ENCODE measurements at regions not wholly inside any gene's neighbourhood (a gene's known extent, or its start where the extent isn't known, plus 50 kb on each side); places are given as distances from the start of the nearest gene placed in this dataset.
"Not testable (repeated sequence)": the region's sequence is repeated elsewhere in the genome, so short reads cannot be mapped to it uniquely, and the experiment has no call there.

DNA sequence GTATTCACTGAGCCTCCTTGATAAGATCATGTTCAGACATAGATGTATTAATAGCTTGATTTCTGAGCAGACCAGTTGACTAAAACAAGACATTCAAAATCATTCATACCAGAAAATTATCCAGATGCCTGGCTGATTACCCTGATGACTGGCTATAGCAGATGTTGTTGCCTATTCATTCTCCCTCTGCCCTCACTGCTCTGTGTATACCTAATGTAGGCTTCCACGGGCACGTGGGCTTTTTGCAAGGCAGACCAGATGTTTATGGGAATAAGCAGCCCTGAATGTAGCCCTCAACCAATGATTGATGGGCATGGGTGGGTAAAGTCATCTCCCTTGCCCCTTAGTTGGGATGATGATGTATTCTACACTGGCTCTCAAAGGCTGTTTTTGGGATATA is 289.1 kb downstream of the MBD2 start:
- no peak for DNase-seq

DNA sequence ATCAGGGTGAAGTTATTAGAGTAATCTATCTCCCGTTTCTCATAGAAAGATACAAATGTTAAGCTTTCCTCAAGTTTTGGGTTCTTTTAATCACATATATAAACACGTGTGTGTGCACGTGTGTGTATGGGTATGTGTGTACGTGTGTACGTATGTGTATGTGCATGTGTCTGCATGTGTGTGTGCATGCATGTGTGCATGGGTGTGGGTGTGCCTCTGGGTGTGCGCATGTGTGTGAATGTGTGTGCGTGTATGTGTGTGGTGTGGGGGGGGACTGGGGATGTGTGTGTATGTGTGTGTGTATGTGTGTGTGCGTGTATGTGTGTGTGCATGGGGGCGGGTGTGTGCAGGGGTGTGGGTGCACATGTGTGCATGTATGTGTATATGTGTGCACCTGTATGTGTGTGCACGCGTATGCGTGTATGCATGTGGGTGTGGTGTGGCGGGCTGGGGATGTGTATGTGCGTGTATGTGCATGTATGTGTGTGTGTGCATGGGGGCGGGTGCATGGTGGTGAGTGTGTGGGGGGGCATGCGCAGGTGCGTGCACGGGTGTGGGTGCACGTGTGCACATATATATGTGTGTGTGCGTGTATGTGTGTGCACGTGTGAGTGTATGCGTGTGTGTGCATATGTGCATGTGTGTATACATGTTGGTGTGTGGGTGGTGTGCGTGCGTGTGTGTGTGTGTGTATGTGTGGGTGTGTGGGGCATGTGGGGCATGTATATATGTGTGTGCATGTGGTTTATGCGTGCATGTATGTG is 304.0 kb downstream of the MBD2 start:
- no peak for DNase-seq

DNA sequence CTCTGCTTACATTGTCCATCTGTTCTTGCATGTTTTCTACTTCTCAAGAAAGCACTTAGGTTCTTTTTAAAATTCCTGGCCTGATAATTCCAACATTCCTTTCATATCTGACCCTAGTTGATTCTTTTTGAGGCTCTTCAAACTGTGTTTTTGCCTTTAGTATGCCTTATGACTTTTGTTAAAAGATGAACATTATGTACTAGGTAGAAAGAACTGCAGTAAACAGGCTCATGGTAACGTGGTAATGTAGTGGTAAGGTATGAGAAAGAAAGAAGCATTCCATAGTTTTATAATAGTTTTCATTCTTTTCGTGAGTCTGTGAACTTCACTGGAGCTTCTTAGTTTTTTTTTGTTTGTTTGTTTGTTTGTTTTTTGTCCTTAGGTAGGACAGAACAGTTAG is 306.4 kb downstream of the MBD2 start:
- DNase-seq, result no peak

DNA sequence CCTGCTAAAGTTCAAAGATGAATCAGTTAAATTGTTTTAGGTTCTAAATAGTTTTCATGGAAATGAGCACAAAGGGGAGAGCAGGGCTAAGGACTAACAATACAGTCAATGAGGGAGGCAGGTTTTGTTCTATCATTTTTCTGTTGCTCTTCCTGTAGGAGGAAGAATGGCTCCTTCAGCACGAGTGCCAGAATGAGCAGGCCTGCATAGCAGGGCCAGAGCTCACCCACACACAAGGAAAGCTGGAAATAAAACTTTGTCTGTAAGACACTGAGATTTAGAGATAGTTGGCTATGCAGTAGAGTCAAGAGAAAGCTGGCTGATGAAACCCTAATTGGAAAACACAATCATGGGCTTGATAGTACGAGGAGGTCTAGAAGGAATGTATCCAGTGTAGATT is 313.3 kb downstream of the MBD2 start:
- DNase-seq, result no peak

DNA sequence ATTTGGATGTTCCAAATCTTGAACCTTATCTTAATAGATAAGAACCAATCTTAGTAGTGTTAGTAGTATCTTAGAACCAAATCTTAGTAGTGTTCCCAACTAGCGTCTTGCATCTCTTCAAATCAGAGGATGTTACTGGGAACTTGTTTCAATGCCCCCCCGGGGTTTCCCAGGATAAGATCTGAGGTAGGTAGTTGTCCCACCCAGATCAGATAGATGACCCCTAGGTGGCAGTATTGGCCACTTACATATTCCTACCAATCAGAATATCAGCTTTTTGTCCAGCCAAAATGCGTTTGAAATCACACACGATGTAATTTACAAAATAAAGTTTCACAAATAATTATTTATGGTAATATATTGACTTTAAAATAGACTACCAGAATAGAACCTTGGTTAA is 314.8 kb downstream of the MBD2 start:
- DNase-seq, result no peak

DNA sequence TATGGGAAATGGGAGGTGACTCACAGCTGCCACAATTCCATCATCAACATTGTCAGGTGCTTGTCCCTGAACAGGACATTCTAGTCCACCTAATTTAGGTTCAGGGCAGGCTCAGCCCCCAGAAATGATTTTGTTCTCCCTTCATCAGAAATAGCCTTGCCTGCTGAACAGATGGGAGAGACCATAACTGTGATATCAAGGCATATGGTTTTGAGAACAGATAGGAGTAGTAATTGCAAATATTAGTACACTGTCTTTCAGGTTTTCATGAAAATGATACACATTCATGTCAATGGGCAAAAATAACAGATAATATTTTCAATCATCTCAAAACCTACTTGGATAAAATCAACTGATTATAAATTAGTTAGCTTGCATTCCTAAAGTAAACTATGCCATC is 316.5 kb downstream of the MBD2 start:
- DNase-seq, result no peak

DNA sequence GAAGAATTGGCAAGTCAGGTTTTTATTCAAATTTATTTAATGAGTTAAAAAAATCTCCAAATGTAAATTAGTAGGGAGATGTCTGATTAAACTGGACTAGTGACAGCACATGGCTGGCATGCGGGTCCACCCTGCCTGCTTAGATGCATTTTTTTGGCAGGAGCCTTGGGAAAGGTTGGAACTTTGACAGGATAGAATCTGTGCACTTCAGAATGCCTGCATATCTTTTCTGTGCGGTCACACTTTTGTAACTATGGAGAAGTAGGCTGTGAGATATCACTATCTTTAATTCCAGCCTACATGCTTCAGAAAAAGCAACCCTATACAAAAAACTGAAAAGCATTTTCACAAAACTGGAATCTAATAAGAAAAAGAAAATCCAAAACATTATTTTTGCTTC is 317.8 kb downstream of the MBD2 start:
- no peak for DNase-seq

DNA sequence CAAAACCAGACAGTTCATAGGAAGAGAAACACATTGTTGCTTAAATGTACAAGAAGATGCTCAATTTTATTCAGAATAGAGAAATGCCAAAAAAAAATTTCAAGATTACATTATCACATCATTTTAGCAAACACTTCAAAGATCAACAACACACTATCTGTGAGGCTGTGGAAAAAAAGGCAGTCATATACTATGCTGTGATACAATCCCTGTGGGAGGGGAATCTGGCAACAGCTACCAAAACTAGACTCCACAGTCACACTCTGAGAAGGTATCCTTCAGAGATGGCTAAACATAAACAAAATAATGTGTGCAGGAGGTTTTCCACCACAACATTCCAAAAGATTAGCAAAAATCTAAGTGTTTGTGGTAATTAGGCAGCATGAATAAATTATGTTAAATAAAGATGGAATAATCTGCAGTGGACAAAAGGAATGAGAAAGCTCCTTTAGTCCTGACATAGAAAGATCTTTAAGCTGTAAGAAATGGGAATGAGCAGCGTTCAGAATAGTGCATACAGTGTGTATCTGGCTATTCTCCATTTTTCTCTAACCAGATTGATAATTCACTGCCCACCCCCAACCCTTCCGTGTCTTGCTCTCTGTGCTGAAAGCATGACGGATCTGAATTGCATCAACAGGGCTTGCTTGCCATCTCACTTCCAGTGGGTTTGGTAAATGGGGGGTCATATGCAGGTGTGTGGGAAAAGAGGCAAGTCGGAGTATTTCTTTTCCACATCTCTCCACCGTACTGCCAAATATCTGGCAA is 329.6 kb downstream of the MBD2 start:
- no peak for DNase-seq

DNA sequence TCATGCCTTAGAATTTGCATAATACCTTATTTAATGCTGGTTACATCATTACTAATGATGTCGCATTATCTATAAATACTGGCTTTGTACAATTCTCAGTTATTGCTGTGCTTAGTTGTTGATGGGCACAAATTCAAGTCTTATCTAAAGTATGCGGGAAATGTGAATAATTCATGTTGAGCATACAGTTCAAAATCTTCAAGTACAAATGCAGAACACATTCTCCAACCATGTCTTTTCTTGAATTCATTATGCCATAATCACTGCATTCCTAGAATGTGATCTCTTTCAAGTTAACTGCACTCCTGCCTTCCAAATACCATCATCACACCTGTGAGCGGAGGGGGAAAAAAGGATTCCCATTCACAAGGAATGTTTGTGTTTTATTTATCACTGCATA is 337.0 kb downstream of the MBD2 start:
- no peak for DNase-seq

DNA sequence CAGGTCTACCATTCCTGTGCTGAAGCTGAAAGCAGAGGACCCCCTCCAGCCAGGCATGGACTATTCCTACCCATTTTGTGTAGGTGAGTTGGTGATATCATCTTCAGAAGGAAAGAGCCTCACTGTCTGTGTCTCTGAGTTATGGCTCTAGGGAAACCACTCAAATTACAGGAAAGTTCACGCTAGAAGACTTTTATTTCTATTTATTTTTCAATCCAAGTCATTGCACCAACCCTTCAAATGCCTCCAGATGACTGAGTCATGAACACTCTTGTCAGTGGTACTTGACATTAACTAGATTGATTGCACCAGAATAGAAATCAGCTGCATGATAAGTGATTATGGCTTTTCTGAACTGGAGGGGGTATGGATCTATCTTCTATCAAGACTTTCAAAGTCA is 338.4 kb downstream of the MBD2 start:
- DNase-seq, result no peak

DNA sequence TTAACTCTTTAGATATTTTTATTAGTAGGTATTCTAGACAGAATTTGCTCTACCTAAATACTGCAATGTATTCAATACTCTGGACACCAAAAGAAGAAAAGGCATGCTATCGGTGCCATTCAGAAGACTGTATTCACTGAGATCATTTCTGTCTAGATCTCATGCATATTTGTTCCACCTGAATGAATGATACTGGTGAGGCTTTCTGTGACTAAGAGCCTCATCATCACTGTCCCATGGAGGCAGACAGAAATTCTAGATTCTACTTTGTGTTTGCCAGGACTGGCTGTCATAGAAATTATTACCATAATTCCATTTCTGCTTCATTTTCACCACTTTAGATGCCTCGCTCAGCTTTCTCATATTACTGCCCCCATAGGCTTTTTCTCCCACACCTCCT is 340.7 kb downstream of the MBD2 start:
- no peak for DNase-seq

DNA sequence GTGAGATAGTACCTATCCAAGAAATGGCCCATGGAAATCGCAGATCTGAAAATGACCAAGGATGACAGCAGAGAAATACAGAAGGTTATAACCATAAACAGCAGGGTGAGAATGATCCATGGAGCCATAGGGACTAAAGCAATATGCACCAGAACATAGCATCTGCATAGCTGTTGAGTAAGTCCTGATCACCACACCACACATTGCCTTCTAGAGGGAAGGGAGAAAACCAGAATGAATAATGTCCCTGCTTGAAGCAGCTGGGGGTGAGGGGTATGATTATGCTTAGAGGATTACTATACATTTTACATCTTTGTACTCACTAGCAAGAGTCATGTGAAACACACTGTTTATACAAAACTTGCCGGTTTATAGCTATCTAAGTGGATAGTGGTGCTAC is 350.4 kb downstream of the MBD2 start:
- DNase-seq, result no peak

DNA sequence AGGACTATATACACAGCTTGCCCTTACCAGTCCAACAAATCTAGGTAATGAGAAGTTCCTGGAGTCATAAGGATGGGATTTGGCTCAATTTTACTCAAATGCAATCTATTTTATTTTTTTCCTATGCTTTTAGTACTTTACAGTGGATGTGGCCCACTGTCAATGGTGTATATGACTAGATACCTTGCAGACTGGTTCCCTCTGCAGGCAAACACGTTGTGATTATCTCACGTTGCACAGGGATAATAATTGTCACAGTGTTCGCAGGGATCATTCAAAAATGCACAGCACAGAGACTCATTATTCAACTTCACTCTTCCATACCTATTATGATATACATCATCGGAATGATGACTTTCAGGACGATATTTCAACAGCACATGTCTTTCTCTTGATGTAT is 359.7 kb downstream of the MBD2 start:
- DNase-seq, result no peak

DNA sequence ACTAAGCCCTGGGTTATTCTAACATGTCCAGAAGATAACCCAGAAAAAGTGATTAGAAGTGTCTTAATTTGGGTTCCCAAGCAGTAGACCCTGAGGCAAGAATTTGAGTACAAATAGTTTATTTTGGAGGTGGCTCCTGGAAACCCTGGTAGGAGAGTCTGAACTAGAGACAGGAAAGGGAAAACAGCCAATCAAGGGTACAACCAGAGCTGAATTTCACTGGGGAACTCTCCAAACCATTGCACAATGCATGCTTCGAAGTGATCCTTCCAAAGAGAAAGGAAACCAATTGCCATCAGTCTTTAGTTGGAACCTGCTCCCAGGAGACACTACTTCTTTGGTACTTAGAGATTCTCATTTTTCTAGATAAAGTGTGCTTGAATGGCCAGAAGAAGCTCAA is 361.5 kb downstream of the MBD2 start:
- DNase-seq, result no peak

DNA sequence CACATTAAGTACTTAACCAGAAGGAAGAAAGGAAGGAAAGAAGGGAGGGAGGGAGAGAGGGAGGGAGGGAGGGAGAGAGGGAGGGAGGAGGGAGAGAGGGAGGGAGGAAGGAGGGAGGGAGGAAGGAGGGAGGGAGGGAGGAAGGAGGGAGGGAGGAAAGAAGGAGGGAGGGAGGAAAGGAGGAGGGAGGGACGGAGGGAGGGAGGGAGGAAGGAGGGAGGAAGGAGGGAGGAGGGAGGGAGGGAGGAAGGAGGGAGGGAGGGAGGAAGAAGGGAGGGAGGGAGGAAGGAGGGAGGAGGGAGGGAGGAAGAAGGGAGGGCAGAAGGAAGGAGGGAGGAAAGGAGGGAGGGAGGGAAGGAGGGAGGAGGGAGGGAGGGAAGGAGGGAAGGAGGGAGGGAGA is 363.3 kb downstream of the MBD2 start:
- no peak for DNase-seq

DNA sequence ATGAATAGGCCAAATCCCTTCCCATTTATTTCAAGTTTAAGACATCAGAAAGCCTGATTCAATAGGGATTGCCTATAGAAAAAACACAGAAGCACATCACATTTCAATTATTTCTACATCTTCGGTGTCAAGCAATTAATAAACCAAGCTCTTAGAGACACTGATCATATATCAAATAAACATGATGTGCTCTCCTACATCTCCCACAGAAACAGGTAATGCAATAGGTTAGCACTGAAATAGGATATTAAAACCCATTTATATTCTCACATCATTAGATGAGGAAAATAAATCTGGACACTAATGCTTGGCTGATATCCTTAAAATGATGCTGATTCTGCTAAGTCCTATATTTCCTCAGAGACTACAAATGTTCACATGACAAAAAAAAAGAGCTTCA is 364.7 kb downstream of the MBD2 start:
- DNase-seq, result no peak

DNA sequence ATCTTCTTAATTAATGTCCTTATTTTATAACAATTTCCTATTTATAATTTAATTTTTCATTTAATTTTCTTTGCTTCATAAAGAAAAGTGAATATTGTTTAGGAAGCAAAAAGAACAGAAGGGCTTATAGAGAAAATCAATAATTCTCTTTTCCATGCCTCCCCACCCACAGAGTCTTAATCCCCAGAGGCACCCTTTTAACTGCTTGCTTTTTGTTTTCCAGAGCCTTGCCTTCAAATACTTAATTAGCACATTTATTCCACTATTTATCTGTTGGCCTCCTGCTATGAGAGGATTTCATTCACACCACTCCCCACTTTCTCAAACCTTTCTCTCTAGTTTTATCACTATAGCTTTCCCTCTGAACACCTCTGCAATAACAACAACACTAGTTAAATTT is 373.6 kb downstream of the MBD2 start:
- DNase-seq, result no peak

DNA sequence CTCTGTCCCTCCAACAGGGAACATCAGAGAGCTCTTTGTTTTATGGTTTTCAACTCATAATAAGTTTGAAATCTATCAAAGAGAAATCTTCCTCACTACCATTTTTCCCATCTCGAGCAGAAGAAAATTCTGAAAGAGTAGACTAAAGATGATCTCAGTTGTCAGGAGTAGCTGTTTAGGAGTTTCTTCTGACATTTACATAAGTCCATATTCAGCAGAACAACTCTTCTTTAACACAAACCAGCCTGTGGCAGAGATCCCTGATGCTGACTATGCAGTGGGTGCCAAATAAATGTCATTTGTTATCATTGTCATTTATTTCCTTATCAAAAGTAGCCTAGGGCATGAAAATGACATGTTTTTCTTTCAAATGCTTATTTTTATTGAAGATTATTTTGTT is 380.7 kb downstream of the MBD2 start:
- DNase-seq, result no peak

DNA sequence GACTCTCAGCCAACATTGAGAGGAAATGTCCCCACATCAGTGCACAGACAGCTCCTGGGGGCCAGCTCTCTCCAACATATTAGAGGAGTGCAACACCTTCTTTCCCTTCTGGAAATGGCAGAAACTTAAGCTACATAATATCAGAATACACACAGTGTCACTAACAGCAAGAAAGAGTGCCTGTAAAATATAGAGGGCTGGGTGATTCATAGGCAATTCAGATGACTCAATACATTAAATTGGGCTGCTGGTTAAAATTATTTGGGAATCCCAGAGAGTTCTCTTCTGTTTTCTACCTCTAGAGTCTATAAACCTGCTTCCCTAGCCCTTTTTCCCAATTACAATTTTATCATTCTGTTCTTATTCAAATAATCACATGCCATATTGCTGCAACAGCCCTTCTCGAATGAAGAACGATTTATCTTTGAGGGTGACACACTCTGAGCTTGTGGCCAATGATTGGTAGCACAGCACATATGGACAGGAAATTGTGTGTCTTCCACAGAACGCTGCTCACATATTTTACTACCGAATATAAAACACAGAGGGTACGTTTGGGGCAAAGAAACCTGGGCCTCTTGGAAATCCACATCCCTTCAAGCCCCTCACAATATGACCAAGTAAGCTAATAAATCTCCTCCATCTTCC is 381.2 kb downstream of the MBD2 start:
- DNase-seq, result no peak

DNA sequence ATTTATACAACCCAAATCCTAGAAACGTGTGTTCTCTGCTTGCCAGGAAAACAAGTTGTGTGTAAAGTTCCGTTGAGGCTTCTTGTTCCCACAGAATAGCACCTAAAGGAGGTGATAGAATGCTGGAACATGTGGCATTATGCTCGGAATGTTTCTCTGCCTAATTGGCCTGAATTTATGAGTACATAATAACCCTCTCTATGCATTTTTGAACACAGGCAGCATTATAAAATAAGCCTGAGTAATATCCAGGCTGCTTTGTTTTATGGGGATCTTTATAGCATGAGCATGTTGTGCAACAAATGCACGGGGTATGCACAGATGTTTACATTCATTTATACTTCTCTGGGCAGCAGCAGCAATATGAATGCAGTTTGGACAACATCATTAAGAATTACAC is 385.7 kb downstream of the MBD2 start:
- DNase-seq, result no peak

DNA sequence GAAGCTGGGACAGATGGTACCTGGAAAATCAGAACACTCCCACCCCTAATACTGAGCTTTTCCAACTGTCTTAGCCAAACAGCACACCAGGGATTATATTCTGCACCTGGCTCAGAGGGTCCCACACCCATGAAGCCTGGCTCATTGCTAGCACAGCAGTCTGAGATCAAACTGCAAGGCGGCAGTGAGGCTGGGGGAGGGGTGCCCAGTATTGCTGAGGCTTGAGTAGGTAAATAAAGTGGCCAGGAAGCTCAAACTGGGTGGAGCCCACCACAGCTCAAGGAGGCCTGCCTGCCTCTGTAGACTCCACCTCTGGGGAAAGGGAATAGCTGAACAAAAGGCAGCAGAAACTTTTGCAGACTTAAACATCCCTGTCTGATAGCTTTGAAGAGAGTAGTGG is 403.3 kb downstream of the MBD2 start:
- not testable (repeated sequence) for DNase-seq

DNA sequence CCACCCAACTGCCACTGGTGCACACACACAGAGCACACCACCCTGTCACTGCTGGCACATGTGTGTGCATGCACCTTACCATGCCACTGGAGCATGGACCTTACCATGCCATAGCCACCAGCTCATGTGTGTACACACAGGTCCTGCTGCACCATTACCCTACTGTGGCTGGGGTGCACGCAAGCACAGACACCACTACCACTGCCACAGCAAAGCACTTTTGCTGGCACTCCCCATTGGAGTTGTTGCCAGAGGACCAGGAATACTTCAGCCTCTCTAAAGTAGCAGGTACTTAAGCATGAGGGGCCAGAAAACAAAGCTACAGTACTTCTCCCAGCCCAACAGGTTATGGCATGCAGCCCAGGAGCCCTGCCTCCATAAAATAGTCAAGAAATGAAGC is 404.8 kb downstream of the MBD2 start:
- DNase-seq, result peak in 1 of 2 donors; percentile 8

DNA sequence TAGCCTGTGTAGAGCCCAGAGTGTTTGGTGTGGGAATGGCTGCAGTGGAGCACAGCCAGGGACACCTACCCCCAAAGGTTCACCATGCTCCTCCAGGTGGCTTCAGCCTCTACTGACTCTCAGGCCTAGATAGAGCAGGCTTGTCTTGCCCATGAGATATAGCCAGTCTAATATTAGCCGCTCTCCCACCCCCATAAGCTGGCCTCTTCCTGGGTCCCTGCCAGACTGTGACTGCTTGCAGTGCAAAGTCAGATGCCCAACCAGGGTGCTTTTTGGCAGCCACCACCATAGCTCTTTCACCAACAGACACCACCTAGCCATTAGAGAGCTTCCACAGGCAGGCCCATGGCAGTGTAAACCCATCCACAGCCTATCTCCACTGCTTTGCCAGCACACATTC is 405.3 kb downstream of the MBD2 start:
- DNase-seq, result no peak

All from right lung (tissue), 2 donors.